WTC11 (cell line): ENCODE measurements at regions not wholly inside any gene's neighbourhood (a gene's known extent, or its start where the extent isn't known, plus 50 kb on each side); places are given as distances from the start of the nearest gene placed in this dataset.

Source experiments
- ATAC-seq: fragments of 200-7000 bp; cut with Tn5 transposase; 2 replicates; pipeline ENCODE4 v1.10.0; 2021; ENCODE audit warnings: mild to moderate bottlenecking, moderate library complexity
- CTCF ChIA-PET: fragments of 300-600 bp; sonication (Branson Sonifier 250); formaldehyde crosslinking; loops from one replicate; lab custom pipeline; 2021; ENCODE audit warnings: antibody characterized with exemption; lab: Charles Lee
- POLR2A ChIA-PET: fragments of 350-600 bp; sonication (Branson Sonifier 250); formaldehyde crosslinking; loops from one replicate; lab custom pipeline; 2021; ENCODE audit warnings: antibody characterized with exemption; lab: Charles Lee
- DNase-seq: peaks from one replicate; pipeline ENCODE4 v3.0.0; 2021; ENCODE audit warnings: low spot score
- H3K27ac Mint-ChIP-seq: 2 replicates; pipeline ENCODE4 v1.8.0; 2021; ENCODE audit warnings: mixed read lengths
- H3K27me3 Mint-ChIP-seq: 2 replicates; pipeline ENCODE4 v1.8.0; 2021; ENCODE audit warnings: low read depth, mild to moderate bottlenecking, moderate library complexity, mixed read lengths
- H3K36me3 Mint-ChIP-seq: 2 replicates; pipeline ENCODE4 v1.8.0; 2021; ENCODE audit warnings: mixed read lengths
- H3K4me1 Mint-ChIP-seq: 2 replicates; pipeline ENCODE4 v1.8.0; 2022; ENCODE audit warnings: mixed read lengths
- H3K4me3 Mint-ChIP-seq: 2 replicates; pipeline ENCODE4 v1.8.0; 2021; ENCODE audit warnings: mild to moderate bottlenecking, moderate library complexity, mixed read lengths
- H3K9me3 Mint-ChIP-seq: 2 replicates; pipeline ENCODE4 v1.8.0; 2021; ENCODE audit warnings: mixed read lengths
- AFF4 ChIP-seq: sonication (generic); formaldehyde crosslinking; IDR thresholded peaks from 2 replicates; pipeline ENCODE4 v1.8.1; 2023; ENCODE audit warnings: mild to moderate bottlenecking, missing genetic modification reagents, borderline replicate concordance
- ATF1 ChIP-seq: sonication (generic); formaldehyde crosslinking; IDR thresholded peaks from 2 replicates; pipeline ENCODE4 v1.8.1; 2023; ENCODE audit warnings: mild to moderate bottlenecking, moderate library complexity, missing genetic modification reagents
- ATF3 ChIP-seq: sonication (generic); formaldehyde crosslinking; conservative IDR thresholded peaks from 2 replicates; pipeline ENCODE4 v1.8.1; 2022; ENCODE audit warnings: mild to moderate bottlenecking, missing genetic modification reagents
- ATF6 ChIP-seq: sonication (generic); formaldehyde crosslinking; IDR thresholded peaks from 2 replicates; pipeline ENCODE4 v1.8.1; 2023; ENCODE audit warnings: mild to moderate bottlenecking, missing genetic modification reagents
- CREM ChIP-seq: sonication (generic); formaldehyde crosslinking; IDR thresholded peaks from 2 replicates; pipeline ENCODE4 v1.8.1; 2022; ENCODE audit warnings: mild to moderate bottlenecking, missing genetic modification reagents, moderate library complexity
- CTCF ChIP-seq: fragments of 200-600 bp; IDR thresholded peaks from 2 replicates; pipeline ENCODE4 v1.8.0; 2022; ENCODE audit warnings: antibody characterized with exemption
- FOXK1 ChIP-seq: sonication (generic); formaldehyde crosslinking; IDR thresholded peaks from 2 replicates; pipeline ENCODE4 v1.8.0; 2022; ENCODE audit warnings: mild to moderate bottlenecking, moderate library complexity, missing genetic modification reagents
- FOXP1 ChIP-seq: sonication (generic); formaldehyde crosslinking; IDR thresholded peaks from 2 replicates; pipeline ENCODE4 v1.8.0; 2022; ENCODE audit warnings: missing genetic modification reagents, mild to moderate bottlenecking, moderate library complexity, borderline replicate concordance
- GABPB1 ChIP-seq: sonication (generic); formaldehyde crosslinking; IDR thresholded peaks from 2 replicates; pipeline ENCODE4 v1.8.1; 2023; ENCODE audit warnings: mild to moderate bottlenecking, missing genetic modification reagents
- GRHL2 ChIP-seq: fragments of 250-450 bp; sonication (Bioruptor Pico); IDR thresholded peaks from 2 replicates; pipeline ENCODE4 v1.8.0; 2022; ENCODE audit warnings: mild to moderate bottlenecking, moderate library complexity; ENCODE audit not compliant: insufficient replicate concordance, severe bottlenecking
- JUN ChIP-seq: sonication (generic); formaldehyde crosslinking; IDR thresholded peaks from 2 replicates; pipeline ENCODE4 v1.8.0; 2023; ENCODE audit warnings: mild to moderate bottlenecking, missing genetic modification reagents
- MXD4 ChIP-seq: fragments of 250-450 bp; sonication (Bioruptor Pico); IDR thresholded peaks from 2 replicates; pipeline ENCODE4 v1.8.0; 2021; ENCODE audit warnings: mild to moderate bottlenecking, moderate library complexity, borderline replicate concordance
- NFATC4 ChIP-seq: fragments of 250-450 bp; sonication (Bioruptor Pico); IDR thresholded peaks from 2 replicates; pipeline ENCODE4 v1.9.0; 2021; ENCODE audit warnings: mild to moderate bottlenecking
- NFE2L1 ChIP-seq: sonication (generic); formaldehyde crosslinking; IDR thresholded peaks from 2 replicates; pipeline ENCODE4 v1.8.1; 2023; ENCODE audit warnings: missing genetic modification reagents
- RELA ChIP-seq: sonication (generic); formaldehyde crosslinking; IDR thresholded peaks from 2 replicates; pipeline ENCODE4 v1.8.1; 2022; ENCODE audit warnings: missing genetic modification reagents, mild to moderate bottlenecking, borderline replicate concordance
- SMAD3 ChIP-seq: sonication (generic); formaldehyde crosslinking; IDR thresholded peaks from 2 replicates; pipeline ENCODE4 v1.8.0; 2022; ENCODE audit warnings: missing genetic modification reagents, mild to moderate bottlenecking, borderline replicate concordance
- SMAD4 ChIP-seq: sonication (generic); formaldehyde crosslinking; IDR thresholded peaks from 2 replicates; pipeline ENCODE4 v1.8.0; 2022; ENCODE audit warnings: mild to moderate bottlenecking, missing genetic modification reagents
- SOX15 ChIP-seq: fragments of 250-450 bp; sonication (Bioruptor Pico); IDR thresholded peaks from 2 replicates; pipeline ENCODE4 v1.9.0; 2021; ENCODE audit warnings: mild to moderate bottlenecking
- TCF7 ChIP-seq: sonication (generic); formaldehyde crosslinking; IDR thresholded peaks from 2 replicates; pipeline ENCODE4 v1.8.0; 2022; ENCODE audit warnings: mild to moderate bottlenecking, low read depth, missing genetic modification reagents, moderate library complexity
- TP53 ChIP-seq: sonication (generic); formaldehyde crosslinking; IDR thresholded peaks from 2 replicates; pipeline ENCODE4 v1.8.1; 2023; ENCODE audit warnings: mild to moderate bottlenecking, missing genetic modification reagents
- ZNF512 ChIP-seq: sonication (generic); formaldehyde crosslinking; IDR thresholded peaks from 2 replicates; pipeline ENCODE4 v1.8.1; 2022; ENCODE audit warnings: missing genetic modification reagents, borderline replicate concordance
- ZNF532 ChIP-seq: fragments of 250-450 bp; sonication (Bioruptor Pico); IDR thresholded peaks from 2 replicates; pipeline ENCODE4 v1.9.0; 2021; ENCODE audit warnings: mild to moderate bottlenecking, borderline replicate concordance

GRCh38 chr10:47098964-47099363 is 187.7 kb downstream of the PTPN20 start:
- ChIA-PET POLR2A (no interaction called here), CTCF (no interaction called here)
- Mint-ChIP-seq H3K9me3 (peaks cover 37% of the 10 kb centered on the region), H3K4me3 (no peak overlapping the region), H3K27ac (no peak overlapping the region), H3K4me1 (no peaks in the 10 kb centered on the region), H3K36me3 (peaks cover 4% of the 10 kb centered on the region; the same call in 1 of the 2 replicates), H3K27me3 (peaks cover 7% of the 10 kb centered on the region)
- no peak for DNase-seq
- no peak for ATAC-seq
- no peak for TF ChIP-seq SOX15
- no peak for TF ChIP-seq ZNF512 (CRISPR knock-in tag)
- no peak for TF ChIP-seq TCF7 (CRISPR knock-in tag)
- TF ChIP-seq ZNF532, result no peak
- TF ChIP-seq JUN (CRISPR knock-in tag), result no peak
- no peak for TF ChIP-seq AFF4 (CRISPR knock-in tag)
- TF ChIP-seq CREM (CRISPR knock-in tag), result no peak
- TF ChIP-seq SMAD4, result no peak
- TF ChIP-seq CTCF, result no peak
- no peak for TF ChIP-seq NFE2L1 (CRISPR knock-in tag)
- TF ChIP-seq MXD4 (CRISPR knock-in tag), result no peak
- no peak for TF ChIP-seq SMAD3
- no peak for TF ChIP-seq RELA

- Mint-ChIP-seq H3K4me3 (no peak overlapping the region), H3K4me1 (no peaks in the 10 kb centered on the region), H3K27me3 (peaks cover 7% of the 10 kb centered on the region), H3K36me3 (peaks cover 4% of the 10 kb centered on the region; the same call in 1 of the 2 replicates), H3K9me3 (peaks cover 32% of the 10 kb centered on the region), H3K27ac (no peak overlapping the region)
- DNase-seq (no peak), ATAC-seq (no peak)
- CTCF ChIA-PET, result no interaction called here
- POLR2A ChIA-PET, result no interaction called here
- no peak for TF ChIP-seq GRHL2 (CRISPR knock-in tag)
- no peak for TF ChIP-seq FOXP1
- no peak for TF ChIP-seq GABPB1
- TF ChIP-seq ATF3 (CRISPR knock-in tag), result no peak
- no peak for TF ChIP-seq FOXK1 (CRISPR knock-in tag)
- TF ChIP-seq NFATC4 (CRISPR knock-in tag), result no peak
- TF ChIP-seq MXD4 (CRISPR knock-in tag), result no peak
- TF ChIP-seq ATF1, result no peak
- TF ChIP-seq TP53 (CRISPR knock-in tag), result no peak
- no peak for TF ChIP-seq ATF6 (CRISPR knock-in tag)
These were observed 188.2 kb downstream of the PTPN20 start for GRCh38 chr10:47099474-47099873.
